ENCODE measurements at regions not wholly inside any gene's neighbourhood (a gene's known extent, or its start where the extent isn't known, plus 50 kb on each side); places are given as distances from the start of the nearest gene placed in this dataset.

DNA sequence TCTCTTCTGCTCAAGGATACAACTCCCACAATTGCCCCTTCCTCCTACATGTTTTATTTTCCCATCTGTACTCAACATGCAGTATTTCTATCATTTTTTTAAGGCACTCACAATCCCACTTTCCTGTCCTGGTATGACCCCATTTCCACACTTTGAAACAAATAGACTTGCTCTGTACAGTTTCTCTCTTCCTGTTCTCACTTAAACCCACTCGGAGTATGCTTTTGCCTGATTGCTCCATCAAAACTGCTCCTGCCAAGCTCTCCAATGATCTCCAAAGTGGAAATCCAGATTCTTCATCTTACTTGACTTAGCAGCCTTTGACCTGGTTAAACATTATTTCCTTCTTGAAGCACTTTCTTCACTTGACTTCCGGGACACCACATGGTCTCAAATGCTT, 384.5 kb downstream of the SEC23A start:
- no peaks in the 10 kb centered on the region for H3K27me3 ChIP-seq
- DNase-seq, result no peak
- no peak overlapping the region for H3K4me3 ChIP-seq
- no peak overlapping the region for H3K9ac ChIP-seq (ENCODE audit: low read depth in 2 of 2, low read length in 2 of 2)
- H3K27ac ChIP-seq, result no peak overlapping the region
- TF ChIP-seq, protein P1, sequence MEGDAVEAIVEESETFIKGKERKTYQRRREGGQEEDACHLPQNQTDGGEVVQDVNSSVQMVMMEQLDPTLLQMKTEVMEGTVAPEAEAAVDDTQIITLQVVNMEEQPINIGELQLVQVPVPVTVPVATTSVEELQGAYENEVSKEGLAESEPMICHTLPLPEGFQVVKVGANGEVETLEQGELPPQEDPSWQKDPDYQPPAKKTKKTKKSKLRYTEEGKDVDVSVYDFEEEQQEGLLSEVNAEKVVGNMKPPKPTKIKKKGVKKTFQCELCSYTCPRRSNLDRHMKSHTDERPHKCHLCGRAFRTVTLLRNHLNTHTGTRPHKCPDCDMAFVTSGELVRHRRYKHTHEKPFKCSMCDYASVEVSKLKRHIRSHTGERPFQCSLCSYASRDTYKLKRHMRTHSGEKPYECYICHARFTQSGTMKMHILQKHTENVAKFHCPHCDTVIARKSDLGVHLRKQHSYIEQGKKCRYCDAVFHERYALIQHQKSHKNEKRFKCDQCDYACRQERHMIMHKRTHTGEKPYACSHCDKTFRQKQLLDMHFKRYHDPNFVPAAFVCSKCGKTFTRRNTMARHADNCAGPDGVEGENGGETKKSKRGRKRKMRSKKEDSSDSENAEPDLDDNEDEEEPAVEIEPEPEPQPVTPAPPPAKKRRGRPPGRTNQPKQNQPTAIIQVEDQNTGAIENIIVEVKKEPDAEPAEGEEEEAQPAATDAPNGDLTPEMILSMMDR (IDR thresholded peaks at IDR 0.05), result no peak
- H3K4me1 ChIP-seq, result no peaks in the 10 kb centered on the region
- intact Hi-C loops (cut with DNase I), result no loop called here
- H3K9me3 ChIP-seq, result no peaks in the 10 kb centered on the region
- H3K36me3 ChIP-seq, result no peaks in the 10 kb centered on the region

DNA sequence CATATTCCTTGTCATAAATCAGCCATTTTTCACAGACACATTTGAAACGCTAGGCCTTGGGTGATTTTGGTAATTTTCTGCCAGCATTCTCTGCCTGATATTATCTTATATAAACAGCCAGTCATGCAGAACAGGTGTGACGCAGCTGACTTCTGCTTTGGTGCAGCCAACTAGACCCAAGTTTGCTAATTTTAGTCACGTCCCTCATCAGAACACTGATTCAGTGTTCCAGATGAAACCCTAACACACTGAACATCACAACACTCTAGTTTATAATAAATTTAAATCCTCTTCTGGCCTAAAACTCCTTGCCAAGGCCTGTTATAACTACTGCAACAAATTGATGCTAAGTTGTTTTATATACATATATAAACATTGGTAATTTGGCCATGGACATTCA, 386.1 kb downstream of the SEC23A start:
- H3K27ac ChIP-seq, result no peak overlapping the region

DNA sequence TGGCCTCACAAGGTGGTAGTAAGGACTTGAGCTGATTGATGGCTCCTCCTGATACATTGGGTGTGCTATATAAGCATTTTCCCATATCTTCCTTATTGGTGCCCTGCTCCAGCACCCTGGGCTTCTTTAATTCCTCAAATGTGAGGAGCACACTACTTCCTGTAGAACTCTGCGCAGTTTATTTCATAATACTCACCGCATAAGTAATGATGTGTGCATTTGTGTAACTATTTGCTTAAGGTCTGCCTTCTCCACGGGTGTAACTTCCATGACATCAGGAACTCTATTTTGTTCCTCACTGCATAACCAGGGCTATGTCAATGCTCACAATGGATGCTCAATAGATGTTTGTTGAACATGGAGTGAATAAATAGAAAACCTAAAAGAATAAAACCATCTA, 392.2 kb downstream of the SEC23A start:
- TF ChIP-seq, protein P1 (IDR thresholded peaks at IDR 0.05), result no peak
- H3K9me3 ChIP-seq, result no peaks in the 10 kb centered on the region

More for the DNA sequence above, 386.1 kb downstream of the SEC23A start:
- Histone ChIP-seq H3K36me3 (no peaks in the 10 kb centered on the region), H3K4me1 (no peaks in the 10 kb centered on the region), H3K9me3 (no peaks in the 10 kb centered on the region), H3K27me3 (no peaks in the 10 kb centered on the region), H3K9ac (ENCODE audit: low read depth in 2 of 2, low read length in 2 of 2) (no peak overlapping the region), H3K4me3 (no peak overlapping the region)
- TF ChIP-seq, protein P1 (IDR thresholded peaks at IDR 0.05), result no peak
- intact Hi-C loops (cut with DNase I), result no loop called here
- no peak for DNase-seq

DNA sequence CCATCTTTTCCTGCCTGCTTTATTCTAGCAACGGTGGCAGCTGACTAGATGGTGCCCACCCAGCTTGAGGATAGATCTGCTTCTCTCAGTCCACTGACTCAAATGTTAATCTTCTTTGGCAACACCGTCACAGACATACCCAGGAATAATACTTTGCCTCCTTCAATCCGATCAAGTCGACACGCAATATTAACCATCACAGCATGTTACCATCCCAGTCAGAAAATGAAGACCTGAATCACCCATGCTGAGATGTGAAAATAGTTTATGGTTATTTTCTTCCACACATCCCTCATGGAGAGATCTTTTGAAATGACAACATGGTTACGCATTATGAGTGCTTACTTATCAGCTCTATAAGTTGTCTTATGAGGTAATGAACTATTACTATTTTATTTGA, 392.8 kb downstream of the SEC23A start:
- intact Hi-C loops (cut with DNase I), result no loop called here
- Histone ChIP-seq H3K27me3 (no peaks in the 10 kb centered on the region), H3K36me3 (no peaks in the 10 kb centered on the region), H3K9ac (ENCODE audit: low read depth in 2 of 2, low read length in 2 of 2) (no peak overlapping the region), H3K4me1 (no peaks in the 10 kb centered on the region), H3K4me3 (no peak overlapping the region), H3K27ac (no peak overlapping the region), H3K9me3 (no peaks in the 10 kb centered on the region)
- DNase-seq, result no peak
- TF ChIP-seq, protein P1 (IDR thresholded peaks at IDR 0.05), result no peak

More for the DNA sequence above, 392.2 kb downstream of the SEC23A start:
- Histone ChIP-seq H3K4me3 (no peak overlapping the region), H3K27ac (no peak overlapping the region), H3K27me3 (no peaks in the 10 kb centered on the region), H3K9ac (ENCODE audit: low read depth in 2 of 2, low read length in 2 of 2) (no peak overlapping the region), H3K4me1 (no peaks in the 10 kb centered on the region), H3K36me3 (no peaks in the 10 kb centered on the region)
- intact Hi-C loops (cut with DNase I), result no loop called here
- DNase-seq, result no peak

DNA sequence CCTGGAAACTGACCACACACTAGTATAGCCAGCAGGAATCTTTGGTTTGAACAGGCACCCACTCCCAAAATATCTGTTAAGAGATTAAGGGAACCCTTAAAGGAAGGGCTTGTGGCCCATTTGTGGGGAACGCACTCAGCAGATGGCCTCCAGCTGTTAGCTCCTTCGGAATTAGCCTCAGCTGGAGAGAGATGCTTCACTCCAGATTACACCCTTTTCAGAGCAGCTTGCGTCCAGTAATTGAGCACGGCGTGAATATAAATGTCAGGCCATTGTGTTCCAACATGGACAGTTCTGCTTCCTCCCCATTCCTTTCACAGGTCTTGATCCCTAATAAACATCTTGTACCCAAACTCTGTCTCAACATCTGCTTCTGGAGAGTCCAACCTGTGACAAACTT, 397.8 kb downstream of the SEC23A start:
- intact Hi-C loops (cut with DNase I), result no loop called here

More for the DNA sequence above, 397.8 kb downstream of the SEC23A start:
- no peaks in the 10 kb centered on the region for H3K4me1 ChIP-seq
- no peak overlapping the region for H3K9ac ChIP-seq (ENCODE audit: low read depth in 2 of 2, low read length in 2 of 2)
- TF ChIP-seq, protein P1 (IDR thresholded peaks at IDR 0.05), result no peak
- no peak overlapping the region for H3K27ac ChIP-seq
- DNase-seq, result no peak
- H3K9me3 ChIP-seq, result no peaks in the 10 kb centered on the region
- H3K4me3 ChIP-seq, result no peak overlapping the region
- H3K27me3 ChIP-seq, result no peaks in the 10 kb centered on the region
- no peaks in the 10 kb centered on the region for H3K36me3 ChIP-seq
